ENCODE measurements at regions not wholly inside any gene's neighbourhood (a gene's known extent, or its start where the extent isn't known, plus 50 kb on each side); places are given as distances from the start of the nearest gene placed in this dataset.

- TF ChIP-seq TAF7 (optimal IDR thresholded peaks at IDR 0.05; ENCODE audit: borderline replicate concordance, low read depth, low read length) (no peak), JUND (IDR thresholded peaks at IDR 0.05; ENCODE audit: low read length) (no peak), EZH2 (IDR thresholded peaks at IDR 0.05; ENCODE audit: low read depth, low read length, severe bottlenecking) (no peak), CHD2 (IDR thresholded peaks at IDR 0.05; ENCODE audit: low read length) (no peak), POU5F1 (IDR thresholded peaks at IDR 0.05; ENCODE audit: low read depth, low read length) (no peak), SP1 (IDR thresholded peaks at IDR 0.05; ENCODE audit: low read depth, low read length) (no peak)
Observed at GRCh38 chr5:174374206-174374605, 328.7 kb downstream of the NSG2 start (continued).
